ENCODE measurements at regions not wholly inside any gene's neighbourhood (a gene's known extent, or its start where the extent isn't known, plus 50 kb on each side); places are given as distances from the start of the nearest gene placed in this dataset.

DNA sequence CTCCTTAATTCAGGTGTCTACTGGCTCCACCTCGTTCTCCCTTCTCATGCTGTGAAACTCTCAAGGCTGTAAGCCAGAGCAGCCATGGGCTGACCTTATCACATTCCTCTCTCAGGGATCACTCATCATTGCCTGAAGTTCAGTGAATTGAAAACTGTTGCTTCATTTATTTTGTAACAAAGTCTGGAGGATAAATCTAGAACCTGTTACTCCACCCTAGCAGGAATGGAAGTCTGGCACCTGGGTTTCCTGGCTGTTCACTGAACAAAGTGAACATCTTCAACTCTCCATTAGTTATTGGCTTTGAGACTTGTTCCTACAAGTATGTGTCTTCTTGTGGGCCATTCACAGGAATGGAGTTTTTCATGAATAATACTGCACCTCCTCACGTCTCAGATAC, 584.1 kb downstream of the PTPRU start:
- TF ChIP-seq, protein P1, sequence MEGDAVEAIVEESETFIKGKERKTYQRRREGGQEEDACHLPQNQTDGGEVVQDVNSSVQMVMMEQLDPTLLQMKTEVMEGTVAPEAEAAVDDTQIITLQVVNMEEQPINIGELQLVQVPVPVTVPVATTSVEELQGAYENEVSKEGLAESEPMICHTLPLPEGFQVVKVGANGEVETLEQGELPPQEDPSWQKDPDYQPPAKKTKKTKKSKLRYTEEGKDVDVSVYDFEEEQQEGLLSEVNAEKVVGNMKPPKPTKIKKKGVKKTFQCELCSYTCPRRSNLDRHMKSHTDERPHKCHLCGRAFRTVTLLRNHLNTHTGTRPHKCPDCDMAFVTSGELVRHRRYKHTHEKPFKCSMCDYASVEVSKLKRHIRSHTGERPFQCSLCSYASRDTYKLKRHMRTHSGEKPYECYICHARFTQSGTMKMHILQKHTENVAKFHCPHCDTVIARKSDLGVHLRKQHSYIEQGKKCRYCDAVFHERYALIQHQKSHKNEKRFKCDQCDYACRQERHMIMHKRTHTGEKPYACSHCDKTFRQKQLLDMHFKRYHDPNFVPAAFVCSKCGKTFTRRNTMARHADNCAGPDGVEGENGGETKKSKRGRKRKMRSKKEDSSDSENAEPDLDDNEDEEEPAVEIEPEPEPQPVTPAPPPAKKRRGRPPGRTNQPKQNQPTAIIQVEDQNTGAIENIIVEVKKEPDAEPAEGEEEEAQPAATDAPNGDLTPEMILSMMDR (conservative IDR thresholded peaks at IDR 0.05; ENCODE audit: low read depth, low read length) = no peak
- H3K4me3 ChIP-seq (ENCODE audit: low read depth, low read length) = no peak overlapping the region
- DNase-seq (ENCODE audit: low read depth) = no peak

DNA sequence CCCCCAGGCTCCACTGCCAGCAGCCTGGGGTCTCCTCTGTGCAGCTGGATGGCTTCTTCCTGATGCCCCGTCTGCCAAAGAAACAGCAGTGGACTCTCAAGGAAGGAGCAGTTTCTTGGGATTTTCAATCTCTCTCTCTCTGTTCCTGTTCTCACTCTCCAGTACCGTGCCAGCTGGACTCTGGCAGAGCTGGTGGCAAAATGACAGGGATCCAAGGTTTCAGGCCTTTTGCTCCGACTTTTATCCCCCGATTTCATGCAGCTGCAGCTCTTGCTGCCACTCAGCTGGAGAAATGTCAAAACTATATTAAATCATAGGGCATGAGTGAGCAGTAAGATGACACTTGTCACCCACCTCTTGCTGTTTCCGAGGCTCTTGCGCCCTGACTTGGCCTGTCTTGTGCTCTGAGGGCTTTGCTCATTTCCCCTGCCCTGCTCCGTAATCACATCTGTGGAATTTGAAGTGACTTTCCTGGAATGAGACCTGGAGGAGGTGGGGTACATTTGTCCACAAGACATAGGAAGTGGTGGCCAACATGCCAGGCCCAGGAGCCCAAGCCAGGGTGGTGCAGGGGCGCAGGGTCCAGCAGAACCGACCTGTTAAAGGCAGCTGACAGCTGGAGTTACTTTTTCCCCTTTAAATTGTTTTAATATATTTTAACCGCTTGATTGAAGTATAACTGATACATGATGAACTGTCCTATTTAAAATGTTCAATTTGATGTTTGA, 576.2 kb downstream of the PTPRU start:
- TF ChIP-seq, protein P1 (conservative IDR thresholded peaks at IDR 0.05; ENCODE audit: low read depth, low read length) = no peak
- DNase-seq (ENCODE audit: low read depth) = no peak
- no peak overlapping the region for H3K4me3 ChIP-seq (ENCODE audit: low read depth, low read length)

DNA sequence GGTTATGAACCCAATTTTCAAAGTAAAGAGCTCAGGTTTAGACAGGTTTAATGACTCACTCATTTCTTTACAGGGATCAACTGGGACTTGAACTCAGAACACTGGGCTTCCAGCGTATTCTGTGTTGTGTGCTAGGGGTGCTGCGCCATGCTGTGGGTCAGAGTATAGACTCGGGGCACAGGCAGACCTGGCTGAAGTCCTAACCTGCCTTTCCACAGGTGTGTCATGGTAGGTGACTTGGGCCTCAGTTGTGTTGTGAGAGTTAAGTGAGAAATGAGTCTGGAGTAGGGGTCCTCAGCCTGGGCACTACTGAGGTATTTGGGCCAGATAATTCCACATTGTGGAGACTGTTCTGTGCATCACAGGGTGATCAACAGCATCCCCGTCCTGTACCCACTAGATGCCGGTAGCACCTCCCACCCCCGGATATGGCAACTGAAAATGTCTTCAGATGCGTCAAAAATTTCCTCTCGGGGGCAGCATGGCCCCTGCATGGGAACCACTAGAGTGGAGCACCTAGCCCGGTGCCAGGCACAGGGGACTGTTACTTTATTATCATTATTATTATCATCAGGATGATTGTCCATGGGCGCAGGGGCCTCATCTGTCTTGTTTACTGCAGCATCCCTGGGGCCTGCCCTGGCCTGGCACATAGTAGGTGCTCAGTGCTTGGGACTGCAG, 575.5 kb downstream of the PTPRU start:
- no peak overlapping the region for H3K4me3 ChIP-seq (ENCODE audit: low read depth, low read length)
- DNase-seq (ENCODE audit: low read depth) = no peak
- TF ChIP-seq, protein P1 (conservative IDR thresholded peaks at IDR 0.05; ENCODE audit: low read depth, low read length) = no peak

DNA sequence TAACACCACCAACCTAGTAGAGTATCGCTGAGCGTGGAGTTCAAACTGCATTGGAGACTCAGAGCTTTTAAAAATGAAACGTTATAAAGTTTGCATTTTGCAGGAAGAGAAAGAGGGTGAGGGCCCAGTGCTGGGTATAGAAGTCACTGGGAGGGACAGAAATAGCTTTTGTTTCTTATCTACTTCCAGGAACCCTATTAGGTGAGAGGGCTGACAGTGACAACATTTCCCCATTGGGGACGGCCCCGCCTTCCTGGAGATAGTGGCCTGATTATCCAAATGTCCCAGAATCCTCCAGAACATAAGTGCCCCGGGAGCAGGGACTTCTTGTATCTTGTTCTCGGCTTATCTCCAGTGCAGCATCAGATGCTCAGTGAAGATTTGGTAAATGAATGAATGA, 574.9 kb downstream of the PTPRU start:
- TF ChIP-seq, protein P1 (conservative IDR thresholded peaks at IDR 0.05; ENCODE audit: low read depth, low read length) = no peak
- H3K4me3 ChIP-seq (ENCODE audit: low read depth, low read length) = no peak overlapping the region
- no peak for DNase-seq (ENCODE audit: low read depth)

DNA sequence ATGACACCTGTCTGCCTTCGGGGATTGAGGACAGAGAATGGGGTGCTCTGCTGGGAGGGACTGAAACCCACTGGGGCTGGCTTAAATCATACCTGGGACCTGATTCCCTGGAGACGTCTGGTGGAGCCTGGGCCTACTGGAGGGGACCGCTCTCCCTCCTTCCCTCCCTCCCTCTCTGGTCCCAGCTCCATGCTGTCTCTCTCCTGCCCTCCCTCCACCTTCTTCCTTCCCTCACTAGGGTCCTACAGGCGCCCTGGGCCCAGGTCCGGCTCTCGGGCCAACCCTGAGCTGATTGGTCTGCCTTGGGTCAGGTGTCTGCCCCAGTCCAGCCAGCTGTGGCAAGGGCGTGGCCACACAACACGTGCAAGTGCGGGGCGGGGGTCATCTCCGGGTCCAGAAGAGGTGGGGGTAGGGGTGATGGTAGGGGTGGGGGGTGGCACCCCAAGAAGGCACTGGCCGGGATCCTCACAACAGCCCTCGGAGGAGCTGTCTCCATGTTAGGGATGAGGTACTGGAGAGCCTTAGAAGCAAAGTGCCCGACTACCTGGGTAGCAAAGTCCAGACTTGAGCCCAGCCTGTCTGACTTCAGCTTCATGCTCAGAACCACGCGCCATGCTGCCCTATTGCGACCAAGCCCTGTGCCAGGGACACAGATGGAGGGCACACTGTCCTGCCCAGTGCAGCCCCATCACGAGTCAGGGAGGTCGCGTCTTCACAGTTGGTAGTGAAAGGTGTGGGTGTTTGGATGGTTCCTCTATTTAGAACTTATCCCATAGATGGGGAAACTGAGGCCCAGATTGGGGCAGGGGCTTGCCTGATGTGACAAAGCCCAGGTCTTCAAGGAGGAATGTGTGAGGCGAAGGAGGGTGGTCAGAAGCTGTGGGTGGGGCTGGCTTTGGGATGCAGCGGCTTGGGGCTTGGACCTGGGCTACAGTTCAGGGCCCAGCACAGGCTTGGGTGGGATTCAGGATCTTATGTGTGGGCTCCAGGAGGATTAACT, 574.1 kb downstream of the PTPRU start:
- TF ChIP-seq, protein P1 (conservative IDR thresholded peaks at IDR 0.05; ENCODE audit: low read depth, low read length) = no peak
- no peak for DNase-seq (ENCODE audit: low read depth)
- no peak overlapping the region for H3K4me3 ChIP-seq (ENCODE audit: low read depth, low read length)

DNA sequence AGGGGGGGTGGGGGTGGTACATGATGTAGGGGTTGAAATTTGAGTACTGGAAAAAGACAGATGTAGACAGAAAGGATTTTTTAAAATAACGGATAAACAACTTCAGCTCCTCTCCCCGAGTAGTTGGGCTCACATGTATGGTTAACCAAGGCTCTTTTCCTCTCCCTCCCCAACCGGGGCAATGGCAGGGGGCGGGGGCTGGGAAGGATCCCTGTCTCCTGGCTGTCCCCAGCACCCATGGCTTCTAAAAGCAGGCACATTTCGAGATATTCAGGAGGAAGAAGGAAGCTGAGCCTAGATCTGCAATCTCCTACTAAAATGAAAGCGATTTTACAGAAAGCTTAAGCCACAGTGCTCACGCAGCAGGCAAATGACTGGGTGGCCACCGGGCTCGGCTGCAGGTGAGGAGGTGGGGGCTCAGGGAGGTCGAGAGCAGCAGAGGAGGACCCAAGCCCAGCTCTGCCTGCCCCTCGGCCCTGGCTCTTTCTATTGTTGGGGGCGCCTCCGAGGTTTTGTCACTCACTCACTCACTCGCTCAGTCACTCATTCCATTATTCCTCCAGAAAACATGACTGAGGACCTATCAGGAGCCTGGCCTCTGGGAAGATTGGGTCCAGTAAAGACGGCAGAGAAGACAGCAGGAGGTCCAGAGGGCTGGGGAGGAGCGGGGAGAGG, 573.3 kb downstream of the PTPRU start:
- TF ChIP-seq, protein P1 (conservative IDR thresholded peaks at IDR 0.05; ENCODE audit: low read depth, low read length) = no peak
- H3K4me3 ChIP-seq (ENCODE audit: low read depth, low read length) = no peak overlapping the region
- DNase-seq (ENCODE audit: low read depth) = no peak

Data from choroid plexus epithelial cell (primary cell).